GM12874 (cell line): ENCODE measurements at regions not wholly inside any gene's neighbourhood (a gene's known extent, or its start where the extent isn't known, plus 50 kb on each side); places are given as distances from the start of the nearest gene placed in this dataset.

Source experiments
- TF ChIP-seq, protein P1 (sequence below): IDR thresholded peaks from 2 replicates; pipeline ENCODE4 v1.5.1; 2011; ENCODE audit warnings: low read depth, mild to moderate bottlenecking, control low read depth, low read length, moderate library complexity; ENCODE audit not compliant: insufficient read depth

DNA sequence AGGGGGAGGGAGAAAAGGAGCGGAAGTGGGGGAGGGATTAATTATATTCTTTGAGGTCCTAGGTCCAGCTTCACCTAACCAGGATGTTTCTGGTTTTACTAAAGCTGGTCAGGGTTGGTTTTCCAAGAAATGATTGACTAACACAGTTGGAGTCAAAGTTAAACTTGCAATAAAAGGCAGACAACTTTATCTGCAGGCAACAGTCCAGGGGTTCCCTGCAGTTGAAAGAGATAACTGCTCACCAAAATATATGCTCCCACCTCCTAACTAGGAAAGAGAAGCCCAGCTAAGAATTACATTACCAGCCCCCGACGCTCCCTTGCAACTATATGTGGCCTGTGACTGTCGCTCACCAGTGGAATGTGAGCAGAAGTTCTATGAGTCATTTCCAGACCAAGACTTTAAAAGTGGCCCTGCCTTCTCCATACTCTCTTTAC, 140.0 kb upstream of the PKDCC start:
- TF ChIP-seq, protein P1, sequence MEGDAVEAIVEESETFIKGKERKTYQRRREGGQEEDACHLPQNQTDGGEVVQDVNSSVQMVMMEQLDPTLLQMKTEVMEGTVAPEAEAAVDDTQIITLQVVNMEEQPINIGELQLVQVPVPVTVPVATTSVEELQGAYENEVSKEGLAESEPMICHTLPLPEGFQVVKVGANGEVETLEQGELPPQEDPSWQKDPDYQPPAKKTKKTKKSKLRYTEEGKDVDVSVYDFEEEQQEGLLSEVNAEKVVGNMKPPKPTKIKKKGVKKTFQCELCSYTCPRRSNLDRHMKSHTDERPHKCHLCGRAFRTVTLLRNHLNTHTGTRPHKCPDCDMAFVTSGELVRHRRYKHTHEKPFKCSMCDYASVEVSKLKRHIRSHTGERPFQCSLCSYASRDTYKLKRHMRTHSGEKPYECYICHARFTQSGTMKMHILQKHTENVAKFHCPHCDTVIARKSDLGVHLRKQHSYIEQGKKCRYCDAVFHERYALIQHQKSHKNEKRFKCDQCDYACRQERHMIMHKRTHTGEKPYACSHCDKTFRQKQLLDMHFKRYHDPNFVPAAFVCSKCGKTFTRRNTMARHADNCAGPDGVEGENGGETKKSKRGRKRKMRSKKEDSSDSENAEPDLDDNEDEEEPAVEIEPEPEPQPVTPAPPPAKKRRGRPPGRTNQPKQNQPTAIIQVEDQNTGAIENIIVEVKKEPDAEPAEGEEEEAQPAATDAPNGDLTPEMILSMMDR = no peak

DNA sequence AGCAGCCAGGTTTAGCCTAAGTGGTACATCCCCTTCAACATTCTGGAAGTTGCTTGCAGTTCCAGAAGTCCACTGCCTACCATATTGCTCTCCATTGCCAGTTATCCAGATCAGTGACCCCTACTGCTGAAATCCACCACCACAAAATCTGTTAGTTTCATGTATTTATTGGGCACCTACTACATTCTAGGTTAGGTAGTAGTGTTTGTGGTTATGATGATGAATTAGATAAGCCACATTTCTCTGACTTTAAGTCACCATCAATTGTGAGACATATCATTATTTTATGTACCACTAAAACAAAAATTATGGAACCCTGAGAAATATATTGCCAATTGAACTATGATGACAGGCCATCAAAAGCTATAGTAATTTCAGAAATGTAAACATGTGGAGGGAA, 139.5 kb upstream of the PKDCC start:
- TF ChIP-seq, protein P1 = no peak

DNA sequence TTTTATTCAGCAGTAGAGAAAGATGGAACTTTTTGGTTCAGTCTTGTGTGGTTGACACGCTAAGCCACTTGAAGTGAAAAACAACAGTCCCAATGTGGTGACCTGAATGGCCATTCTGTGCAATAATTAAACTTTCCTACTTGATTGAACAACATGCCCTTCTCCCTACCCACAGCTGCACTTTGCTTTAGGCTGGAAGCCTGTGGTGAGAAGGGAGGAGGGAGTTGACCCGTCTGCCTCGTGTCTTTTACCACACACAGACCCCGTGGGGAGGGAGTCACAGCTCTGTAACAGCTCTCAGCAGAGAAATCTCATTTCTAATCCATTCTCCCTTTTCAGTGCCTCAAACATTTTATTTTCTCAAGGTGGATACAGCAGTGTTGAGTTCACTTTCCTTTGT, 138.2 kb upstream of the PKDCC start:
- TF ChIP-seq, protein P1 = no peak

DNA sequence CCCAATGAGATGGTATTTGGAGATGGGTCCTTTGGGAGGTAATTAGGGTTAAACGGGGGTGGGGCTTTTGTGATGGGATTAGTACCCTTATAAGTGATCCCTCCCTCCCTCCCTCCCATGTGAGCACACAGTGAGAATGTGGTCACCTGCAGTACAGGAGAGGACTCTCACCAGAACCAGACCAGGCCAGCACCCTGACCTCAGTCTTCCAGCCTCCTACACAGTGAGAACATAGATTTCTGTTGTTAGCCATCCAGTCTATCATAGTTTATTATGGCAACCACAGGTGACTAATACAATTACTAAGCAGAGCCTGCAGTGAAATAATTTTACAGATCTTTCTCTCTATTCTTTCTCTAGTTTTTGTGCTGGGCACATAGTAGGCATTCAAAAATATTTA, 137.7 kb upstream of the PKDCC start:
- TF ChIP-seq, protein P1 = no peak

GRCh38 chr2:41911033-41911432, 136.8 kb upstream of the PKDCC start:
- TF ChIP-seq, protein P1 = no peak

DNA sequence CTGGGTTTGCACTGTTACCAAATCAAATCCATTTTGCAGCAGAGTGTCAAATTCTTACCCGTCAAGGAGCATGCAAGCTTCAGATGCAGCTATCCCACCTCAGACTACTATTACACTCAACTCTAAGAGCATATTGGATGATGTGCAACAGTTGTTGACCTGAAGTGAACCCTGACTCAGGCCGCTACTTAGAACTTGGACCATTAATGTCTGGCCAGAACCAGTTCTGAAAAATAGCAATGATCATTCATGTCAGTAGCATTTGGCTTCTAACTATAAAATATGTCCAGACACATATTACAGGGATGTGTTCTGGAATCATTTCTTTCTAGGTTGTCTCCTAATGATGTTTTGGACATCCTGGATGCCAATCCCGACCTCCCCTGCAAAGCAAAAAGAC, 135.5 kb upstream of the PKDCC start:
- TF ChIP-seq, protein P1 = no peak

DNA sequence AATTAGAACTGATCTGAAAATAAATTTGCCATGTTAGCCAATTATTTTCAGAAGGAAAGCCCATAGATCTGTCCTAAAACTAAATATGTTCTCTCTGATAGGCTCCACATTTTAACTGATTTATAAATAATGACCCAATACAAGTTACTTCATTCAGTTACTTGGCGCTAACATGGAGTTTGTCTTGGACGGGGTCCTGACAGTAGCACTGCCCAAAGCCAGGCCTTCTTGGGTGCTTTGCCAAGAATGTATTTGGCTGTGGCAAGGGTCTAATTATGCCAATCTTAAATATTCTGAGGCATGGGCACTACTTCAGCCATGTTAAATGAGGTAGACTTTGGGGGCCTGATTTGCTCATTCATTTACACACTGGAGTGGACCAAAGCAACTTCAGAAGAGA, 135.0 kb upstream of the PKDCC start:
- TF ChIP-seq, protein P1 = no peak

DNA sequence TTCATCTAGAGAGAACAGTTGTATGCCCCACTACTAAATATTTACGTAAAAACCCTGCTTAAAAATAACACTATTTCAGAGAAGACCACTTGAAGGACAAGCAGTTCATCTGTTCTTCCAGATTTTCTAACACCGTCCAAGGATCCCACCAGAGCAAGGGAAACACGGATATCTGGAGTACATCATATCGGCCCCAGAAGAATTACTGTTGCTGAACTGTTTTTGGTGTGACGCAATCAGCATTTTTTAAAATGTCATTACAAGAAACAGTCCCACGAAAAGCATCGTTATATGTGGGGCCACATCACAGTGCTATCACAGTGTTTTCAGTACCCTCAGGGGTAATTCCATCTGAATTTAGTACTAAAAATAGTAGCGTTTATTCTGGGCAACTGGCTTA, 134.5 kb upstream of the PKDCC start:
- TF ChIP-seq, protein P1 = no peak
